Type B pancreatic cell (in vitro differentiated cells): ENCODE measurements at regions not wholly inside any gene's neighbourhood (a gene's known extent, or its start where the extent isn't known, plus 50 kb on each side); places are given as distances from the start of the nearest gene placed in this dataset.

Experiments used
- DNase-seq: peaks from one replicate; pipeline ENCODE4 v3.0.0; 2021; ENCODE audit warnings: mixed read lengths; ENCODE audit not compliant: unreplicated experiment; ENCODE audit errors: extremely low spot score
- H3K27ac Mint-ChIP-seq: 2 replicates; pipeline ENCODE4 v1.8.0; 2021; ENCODE audit warnings: mild to moderate bottlenecking, mixed read lengths
- H3K27me3 Mint-ChIP-seq: 2 replicates; pipeline ENCODE4 v1.8.0; 2021; ENCODE audit warnings: mixed read lengths
- H3K36me3 Mint-ChIP-seq: 2 replicates; pipeline ENCODE4 v1.8.0; 2021; ENCODE audit warnings: mixed read lengths
- H3K4me1 Mint-ChIP-seq: one replicate; pipeline ENCODE4 v1.8.0; 2021; ENCODE audit warnings: mixed read lengths; ENCODE audit not compliant: unreplicated experiment
- H3K4me3 Mint-ChIP-seq: 2 replicates; pipeline ENCODE4 v1.8.0; 2021; ENCODE audit warnings: mild to moderate bottlenecking, mixed read lengths
- H3K9me3 Mint-ChIP-seq: 2 replicates; pipeline ENCODE4 v1.8.0; 2021; ENCODE audit warnings: mixed read lengths
- CTCF ChIP-seq: fragments of 200-600 bp; sonication (generic); conservative IDR thresholded peaks from 2 replicates; pipeline ENCODE4 v1.5.0; 2021; ENCODE audit warnings: antibody characterized with exemption, mild to moderate bottlenecking

DNA sequence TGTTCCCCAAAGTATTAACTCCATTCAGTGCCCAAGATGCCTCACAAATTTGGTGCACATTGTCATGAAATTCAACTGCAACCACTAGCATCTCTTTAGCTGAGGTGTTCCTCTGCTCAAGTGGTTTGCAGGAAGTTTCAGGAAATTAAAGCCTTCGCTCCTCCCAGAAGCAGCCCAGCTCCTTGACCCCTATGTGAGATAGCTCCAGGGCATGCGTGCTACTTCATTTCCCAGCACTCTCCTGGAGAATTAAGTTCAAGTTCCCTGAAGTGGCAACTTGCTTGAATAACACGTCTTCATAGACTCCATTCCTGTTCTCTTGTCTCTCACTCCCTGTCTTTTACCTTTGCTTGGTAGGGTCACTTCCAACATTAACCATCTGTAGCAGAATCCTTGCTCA lies 750.3 kb downstream of the REEP3 start:
- DNase-seq, result no peak
- no peak overlapping the region for H3K4me3 Mint-ChIP-seq
- no peaks in the 10 kb centered on the region for H3K9me3 Mint-ChIP-seq
- no peaks in the 10 kb centered on the region for H3K36me3 Mint-ChIP-seq
- no peak overlapping the region for H3K27ac Mint-ChIP-seq
- H3K4me1 Mint-ChIP-seq, result no peaks in the 10 kb centered on the region
- H3K27me3 Mint-ChIP-seq, result peaks cover 4% of the 10 kb centered on the region
- no peak for TF ChIP-seq CTCF

DNA sequence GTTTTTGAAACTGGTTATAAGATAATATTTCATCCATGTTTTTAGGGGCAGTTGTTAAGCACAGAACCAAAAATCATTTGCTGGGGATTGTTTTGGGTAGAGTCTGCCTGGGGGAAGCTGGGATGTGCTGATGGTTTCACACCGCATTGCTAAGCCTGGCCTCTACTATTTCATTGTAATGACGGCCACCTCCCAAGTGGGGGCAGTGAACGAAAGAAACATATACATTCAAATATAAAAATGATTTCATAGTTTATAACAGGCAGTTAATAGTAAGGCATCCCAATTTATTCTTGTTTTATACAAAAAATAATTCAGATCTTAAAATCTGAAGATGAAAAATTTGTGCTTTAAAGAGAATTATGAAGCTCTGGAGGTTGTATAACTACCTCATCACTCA lies 750.8 kb downstream of the REEP3 start:
- peak; percentile 51 for TF ChIP-seq CTCF
- Mint-ChIP-seq H3K9me3 (no peaks in the 10 kb centered on the region), H3K27me3 (peaks cover 4% of the 10 kb centered on the region), H3K4me1 (no peaks in the 10 kb centered on the region), H3K36me3 (no peaks in the 10 kb centered on the region), H3K4me3 (no peak overlapping the region), H3K27ac (no peak overlapping the region)
- DNase-seq, result no peak

DNA sequence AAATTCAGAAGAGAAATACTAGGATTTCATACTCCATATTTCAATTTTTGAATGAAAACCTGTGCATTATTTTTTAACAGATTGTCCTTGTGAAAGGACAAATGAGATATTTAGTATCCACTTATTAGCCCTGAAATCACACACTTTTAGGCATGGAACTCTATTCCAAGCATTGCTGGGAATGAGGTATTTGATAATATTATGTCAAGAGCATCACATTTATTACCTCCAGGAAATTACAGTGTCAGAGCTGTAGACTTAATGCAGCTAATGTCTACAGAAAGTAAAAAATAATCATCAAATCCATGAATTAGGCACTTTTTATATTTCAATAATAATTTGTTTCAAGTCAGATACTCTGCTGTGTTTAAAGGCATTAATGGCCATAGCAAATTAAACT lies 753.8 kb downstream of the REEP3 start:
- no peak for TF ChIP-seq CTCF
- H3K9me3 Mint-ChIP-seq, result no peaks in the 10 kb centered on the region
- H3K4me3 Mint-ChIP-seq, result no peak overlapping the region
- H3K27me3 Mint-ChIP-seq, result peaks cover 4% of the 10 kb centered on the region
- H3K27ac Mint-ChIP-seq, result no peak overlapping the region
- no peak for DNase-seq
- H3K4me1 Mint-ChIP-seq, result no peaks in the 10 kb centered on the region
- no peaks in the 10 kb centered on the region for H3K36me3 Mint-ChIP-seq

DNA sequence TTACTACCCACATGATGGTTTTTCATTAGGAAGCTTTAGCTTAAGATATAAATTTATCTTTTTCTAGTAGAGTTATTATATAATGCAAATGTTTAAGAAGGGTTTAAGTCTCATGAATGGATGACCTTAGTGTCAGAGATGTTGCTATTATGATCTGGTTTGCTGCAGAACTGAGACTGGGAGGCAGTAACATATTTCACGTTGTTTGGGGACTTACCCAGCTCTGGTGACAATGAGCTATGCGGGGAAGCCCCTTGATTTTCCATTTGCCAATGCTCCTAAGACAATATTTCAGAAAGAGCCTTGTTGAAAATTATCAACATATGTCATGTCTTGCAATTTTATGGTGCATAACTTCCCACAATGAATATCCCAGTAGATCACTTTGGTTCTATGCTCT lies 754.6 kb downstream of the REEP3 start:
- H3K36me3 Mint-ChIP-seq, result no peaks in the 10 kb centered on the region
- no peaks in the 10 kb centered on the region for H3K4me1 Mint-ChIP-seq
- H3K27ac Mint-ChIP-seq, result no peak overlapping the region
- TF ChIP-seq CTCF, result no peak
- H3K9me3 Mint-ChIP-seq, result no peaks in the 10 kb centered on the region
- H3K27me3 Mint-ChIP-seq, result peaks cover 4% of the 10 kb centered on the region
- no peak for DNase-seq
- no peak overlapping the region for H3K4me3 Mint-ChIP-seq

DNA sequence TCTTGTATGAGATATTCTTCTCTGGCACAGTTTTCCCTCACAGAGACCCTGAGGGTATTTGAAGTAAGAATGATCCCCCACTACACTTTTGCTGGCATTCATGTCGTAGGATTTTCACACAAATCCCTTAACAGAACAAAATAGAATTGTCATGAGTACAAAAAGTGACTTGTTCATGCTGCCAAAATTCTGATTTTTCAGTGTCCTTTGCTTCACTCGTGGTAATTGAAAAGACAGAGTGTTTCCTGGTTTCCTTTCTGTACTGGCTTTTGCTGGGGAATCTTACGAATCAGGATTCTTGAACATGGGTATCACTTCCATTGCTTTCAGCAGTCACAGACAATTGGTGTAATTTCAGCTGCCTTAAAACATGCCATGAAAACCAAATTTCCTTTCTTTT lies 756.3 kb downstream of the REEP3 start:
- TF ChIP-seq CTCF, result no peak
- no peaks in the 10 kb centered on the region for H3K36me3 Mint-ChIP-seq
- no peaks in the 10 kb centered on the region for H3K4me1 Mint-ChIP-seq
- no peak overlapping the region for H3K4me3 Mint-ChIP-seq
- no peak for DNase-seq
- H3K27me3 Mint-ChIP-seq, result peaks cover 4% of the 10 kb centered on the region
- H3K9me3 Mint-ChIP-seq, result no peaks in the 10 kb centered on the region
- no peak overlapping the region for H3K27ac Mint-ChIP-seq

GRCh38 chr10:64283621-64284020 lies 762.4 kb downstream of the REEP3 start:
- no peaks in the 10 kb centered on the region for H3K36me3 Mint-ChIP-seq

More at GRCh38 chr10:64283621-64284020, 762.4 kb downstream of the REEP3 start:
- peaks cover 21% of the 10 kb centered on the region for H3K27me3 Mint-ChIP-seq
- no peaks in the 10 kb centered on the region for H3K4me1 Mint-ChIP-seq
- no peak for DNase-seq
- H3K27ac Mint-ChIP-seq, result no peak overlapping the region
- no peak overlapping the region for H3K4me3 Mint-ChIP-seq
- no peaks in the 10 kb centered on the region for H3K9me3 Mint-ChIP-seq
- no peak for TF ChIP-seq CTCF
